8988T (cell line): ENCODE measurements at regions not wholly inside any gene's neighbourhood (a gene's known extent, or its start where the extent isn't known, plus 50 kb on each side); places are given as distances from the start of the nearest gene placed in this dataset.

Source experiments
- DNase-seq: peaks from one replicate; pipeline ENCODE4 v3.0.0; 2011

DNA sequence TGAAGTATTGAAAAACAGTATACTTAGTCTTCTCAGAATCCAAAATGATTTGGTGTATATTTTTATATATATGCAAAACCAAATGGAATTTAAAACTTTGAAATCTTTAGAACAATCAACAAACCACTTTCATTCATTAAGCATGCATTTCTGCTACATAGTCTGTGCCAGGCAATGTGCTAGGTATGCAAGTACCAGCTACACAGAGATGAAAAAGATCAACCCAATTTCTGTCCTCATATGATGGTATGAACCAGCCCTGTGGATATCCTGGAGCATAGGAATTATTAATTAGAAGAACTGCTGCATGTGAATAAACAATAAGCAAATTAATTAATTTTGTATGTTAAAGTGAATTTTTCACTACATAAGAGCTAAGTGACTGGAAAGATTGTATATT, 51.2 kb upstream of the RTN4 start:
- no peak for DNase-seq

DNA sequence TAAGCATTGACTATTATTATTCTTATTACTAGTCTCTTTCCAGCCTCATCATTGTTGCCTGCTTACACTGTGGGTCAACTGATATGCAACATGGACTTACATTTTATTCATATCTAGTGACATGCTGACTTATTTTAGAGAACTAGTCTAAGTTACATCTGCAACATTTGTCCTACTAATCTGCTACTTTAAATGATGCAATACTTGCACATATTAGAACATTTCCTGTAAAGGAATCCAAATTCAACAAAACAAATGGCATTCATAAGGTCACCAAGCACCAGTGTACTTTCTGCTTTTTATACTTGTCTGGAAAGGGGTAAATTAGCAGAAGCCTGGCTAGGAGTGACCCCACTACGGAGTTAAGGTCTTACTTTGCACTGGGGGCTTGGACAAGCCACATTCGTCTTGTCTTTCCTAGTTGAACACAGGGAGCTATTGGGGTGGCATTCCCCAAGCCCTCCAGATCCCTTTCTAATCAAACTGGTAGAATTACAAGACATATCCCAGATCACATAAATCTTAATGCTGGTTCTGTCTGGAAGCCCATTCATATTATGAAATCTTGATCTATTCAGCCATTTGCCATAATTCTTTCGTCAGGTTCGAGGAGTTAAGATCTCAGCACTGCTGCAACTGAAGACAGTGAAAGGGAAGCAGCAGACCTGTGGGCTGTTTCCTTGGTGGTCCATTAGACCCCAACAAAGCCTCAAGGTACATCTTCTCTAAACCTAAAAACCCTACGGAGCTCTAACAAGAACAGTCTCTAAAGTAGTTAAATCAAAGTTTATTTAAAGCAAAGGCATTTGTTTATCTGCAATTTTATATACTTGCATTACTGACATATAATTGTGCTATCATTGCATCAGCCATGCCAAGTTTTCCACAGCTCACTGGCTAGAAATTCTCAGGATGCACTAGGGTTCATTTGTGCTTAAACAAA, 49.9 kb upstream of the RTN4 start:
- no peak for DNase-seq
